ENCODE measurements at regions not wholly inside any gene's neighbourhood (a gene's known extent, or its start where the extent isn't known, plus 50 kb on each side); places are given as distances from the start of the nearest gene placed in this dataset.

DNA sequence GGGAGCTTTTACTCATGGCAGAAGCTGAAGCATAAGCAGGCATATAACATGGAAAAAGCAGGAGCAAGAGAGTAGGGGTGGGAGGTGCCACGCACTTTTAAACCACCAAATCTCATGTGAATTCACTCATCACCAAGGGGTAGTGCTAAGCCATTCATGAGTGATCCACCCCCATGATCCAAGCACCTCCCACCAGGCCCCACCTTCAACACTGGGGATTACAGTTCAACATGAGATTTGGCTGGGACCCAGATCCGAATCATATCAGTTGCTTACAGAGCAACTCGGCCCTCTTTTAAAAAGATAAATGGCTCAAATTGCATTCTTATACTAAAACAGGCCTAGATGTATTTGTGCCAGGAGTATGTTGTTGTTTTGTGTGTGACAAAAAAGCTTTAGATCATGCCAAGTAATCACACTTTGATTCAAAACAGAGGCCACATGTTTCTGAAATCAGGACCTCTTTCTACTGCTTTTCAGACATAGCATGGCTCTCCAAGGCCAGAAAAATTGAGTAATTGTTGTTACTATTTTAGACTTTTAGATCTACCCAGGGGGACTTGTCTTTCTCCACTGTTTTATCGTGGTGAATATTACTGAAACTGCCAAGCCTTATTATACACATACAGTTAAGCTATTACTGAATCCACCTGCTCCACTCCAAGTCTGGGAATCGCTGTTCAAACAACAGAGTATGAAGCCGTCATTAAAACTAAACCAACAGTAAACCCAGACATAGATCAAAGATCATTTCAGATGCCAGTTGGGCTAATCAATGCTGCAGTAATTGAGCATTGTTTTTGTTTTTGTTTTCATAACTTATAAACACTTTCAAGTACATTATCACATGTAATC lies 163.3 kb downstream of the KCNJ2 start:
- no peak overlapping the region for H3K4me3 ChIP-seq (ENCODE audit: low read depth in 1 of 2, low read length in 1 of 2)
- TF ChIP-seq, protein P1, sequence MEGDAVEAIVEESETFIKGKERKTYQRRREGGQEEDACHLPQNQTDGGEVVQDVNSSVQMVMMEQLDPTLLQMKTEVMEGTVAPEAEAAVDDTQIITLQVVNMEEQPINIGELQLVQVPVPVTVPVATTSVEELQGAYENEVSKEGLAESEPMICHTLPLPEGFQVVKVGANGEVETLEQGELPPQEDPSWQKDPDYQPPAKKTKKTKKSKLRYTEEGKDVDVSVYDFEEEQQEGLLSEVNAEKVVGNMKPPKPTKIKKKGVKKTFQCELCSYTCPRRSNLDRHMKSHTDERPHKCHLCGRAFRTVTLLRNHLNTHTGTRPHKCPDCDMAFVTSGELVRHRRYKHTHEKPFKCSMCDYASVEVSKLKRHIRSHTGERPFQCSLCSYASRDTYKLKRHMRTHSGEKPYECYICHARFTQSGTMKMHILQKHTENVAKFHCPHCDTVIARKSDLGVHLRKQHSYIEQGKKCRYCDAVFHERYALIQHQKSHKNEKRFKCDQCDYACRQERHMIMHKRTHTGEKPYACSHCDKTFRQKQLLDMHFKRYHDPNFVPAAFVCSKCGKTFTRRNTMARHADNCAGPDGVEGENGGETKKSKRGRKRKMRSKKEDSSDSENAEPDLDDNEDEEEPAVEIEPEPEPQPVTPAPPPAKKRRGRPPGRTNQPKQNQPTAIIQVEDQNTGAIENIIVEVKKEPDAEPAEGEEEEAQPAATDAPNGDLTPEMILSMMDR (IDR thresholded peaks at IDR 0.05): no peak

DNA sequence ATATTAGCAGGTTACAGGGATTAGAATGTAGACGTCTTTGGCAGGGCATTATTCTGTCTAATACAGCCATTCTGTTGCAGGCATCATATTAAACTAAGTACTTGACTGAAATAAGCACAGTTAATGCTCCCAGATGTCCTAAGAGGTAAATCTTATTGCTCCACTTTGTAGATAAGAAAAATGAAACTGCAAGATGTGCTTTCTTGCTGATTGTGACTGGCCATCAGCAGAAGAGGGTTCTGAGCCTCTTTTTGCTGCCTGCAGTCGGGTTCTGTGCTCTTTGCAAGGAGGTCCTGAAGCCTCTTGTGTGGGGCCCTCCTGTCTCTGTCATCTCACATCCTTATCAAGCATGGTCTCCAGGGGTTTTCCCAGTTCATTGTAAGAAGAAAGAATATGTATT lies 167.1 kb downstream of the KCNJ2 start:
- TF ChIP-seq, protein P1 (IDR thresholded peaks at IDR 0.05): no peak
- no peaks in the 10 kb centered on the region for H3K9me3 ChIP-seq
- H3K27me3 ChIP-seq: no peaks in the 10 kb centered on the region
- no peak overlapping the region for H3K27ac ChIP-seq
- H3K4me3 ChIP-seq (ENCODE audit: low read depth in 1 of 2, low read length in 1 of 2): no peak overlapping the region
- peaks cover 8 to 11% of the 10 kb centered on the region in 2 experiments for H3K4me1 ChIP-seq (ENCODE audit: control insufficient read depth in 1 of 2, insufficient read depth in 1 of 2, low read depth in 1 of 2, low read length in 1 of 2)
- H3K36me3 ChIP-seq: no peaks in the 10 kb centered on the region

More for the DNA sequence above, 163.3 kb downstream of the KCNJ2 start:
- no peak overlapping the region for H3K27ac ChIP-seq
- H3K27me3 ChIP-seq: no peaks in the 10 kb centered on the region
- no peaks in the 10 kb centered on the region for H3K36me3 ChIP-seq
- H3K4me1 ChIP-seq (ENCODE audit: control insufficient read depth in 1 of 2, insufficient read depth in 1 of 2, low read depth in 1 of 2, low read length in 1 of 2): peaks cover 8 to 11% of the 10 kb centered on the region in 2 experiments
- no peaks in the 10 kb centered on the region for H3K9me3 ChIP-seq

DNA sequence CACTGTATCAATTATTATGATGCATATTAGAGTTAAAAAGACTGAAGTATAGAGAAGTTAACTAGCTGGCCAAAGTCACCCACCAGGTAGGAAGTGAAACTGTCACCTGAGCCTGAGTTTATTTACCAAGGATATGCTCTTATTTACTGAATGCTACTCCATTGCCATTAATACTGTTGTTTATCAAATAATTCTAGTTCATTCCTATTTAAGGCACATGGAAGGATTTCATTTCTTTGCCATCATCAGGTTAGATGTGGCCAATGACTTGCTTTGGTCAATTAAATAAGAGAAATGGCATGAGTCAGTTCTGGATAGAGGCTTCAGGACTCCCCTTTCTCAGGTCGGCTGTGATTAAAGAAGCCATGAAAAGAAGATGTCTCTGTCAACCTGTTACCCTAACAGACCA lies 169.6 kb downstream of the KCNJ2 start:
- Histone ChIP-seq H3K36me3 (no peaks in the 10 kb centered on the region), H3K27ac (no peak overlapping the region), H3K4me1 (ENCODE audit: control insufficient read depth in 1 of 2, insufficient read depth in 1 of 2, low read depth in 1 of 2, low read length in 1 of 2) (peaks cover 1 to 7% of the 10 kb centered on the region in 2 experiments), H3K4me3 (ENCODE audit: low read depth in 1 of 2, low read length in 1 of 2) (no peak overlapping the region), H3K9me3 (no peaks in the 10 kb centered on the region), H3K27me3 (no peaks in the 10 kb centered on the region)
- TF ChIP-seq, protein P1 (IDR thresholded peaks at IDR 0.05): no peak

DNA sequence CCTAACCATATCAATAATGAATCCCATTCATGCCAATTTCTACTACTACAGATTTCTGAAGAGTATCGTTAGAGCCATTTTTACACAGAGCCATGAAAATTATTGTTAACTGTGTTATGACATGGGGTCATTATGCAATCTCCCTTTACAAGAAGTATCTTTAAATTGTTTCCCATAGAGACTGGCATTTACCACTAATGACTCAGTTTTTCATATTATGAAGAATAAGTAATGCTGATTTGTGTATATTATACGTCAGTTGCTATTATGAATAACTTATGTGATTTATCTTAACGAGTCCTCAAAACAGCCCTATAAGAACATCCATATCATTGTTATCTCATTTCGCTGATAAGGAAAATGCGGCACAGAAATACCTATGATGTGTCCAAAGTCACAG lies 173.8 kb downstream of the KCNJ2 start:
- no peaks in the 10 kb centered on the region for H3K27me3 ChIP-seq
- no peaks in the 10 kb centered on the region for H3K9me3 ChIP-seq
- H3K4me3 ChIP-seq (ENCODE audit: low read depth in 1 of 2, low read length in 1 of 2): no peak overlapping the region
- H3K4me1 ChIP-seq (ENCODE audit: control insufficient read depth in 1 of 2, insufficient read depth in 1 of 2, low read depth in 1 of 2, low read length in 1 of 2): peaks cover 0 to 10% of the 10 kb centered on the region in 2 experiments
- TF ChIP-seq, protein P1 (IDR thresholded peaks at IDR 0.05): no peak
- H3K27ac ChIP-seq: no peak overlapping the region
- H3K36me3 ChIP-seq: no peaks in the 10 kb centered on the region

DNA sequence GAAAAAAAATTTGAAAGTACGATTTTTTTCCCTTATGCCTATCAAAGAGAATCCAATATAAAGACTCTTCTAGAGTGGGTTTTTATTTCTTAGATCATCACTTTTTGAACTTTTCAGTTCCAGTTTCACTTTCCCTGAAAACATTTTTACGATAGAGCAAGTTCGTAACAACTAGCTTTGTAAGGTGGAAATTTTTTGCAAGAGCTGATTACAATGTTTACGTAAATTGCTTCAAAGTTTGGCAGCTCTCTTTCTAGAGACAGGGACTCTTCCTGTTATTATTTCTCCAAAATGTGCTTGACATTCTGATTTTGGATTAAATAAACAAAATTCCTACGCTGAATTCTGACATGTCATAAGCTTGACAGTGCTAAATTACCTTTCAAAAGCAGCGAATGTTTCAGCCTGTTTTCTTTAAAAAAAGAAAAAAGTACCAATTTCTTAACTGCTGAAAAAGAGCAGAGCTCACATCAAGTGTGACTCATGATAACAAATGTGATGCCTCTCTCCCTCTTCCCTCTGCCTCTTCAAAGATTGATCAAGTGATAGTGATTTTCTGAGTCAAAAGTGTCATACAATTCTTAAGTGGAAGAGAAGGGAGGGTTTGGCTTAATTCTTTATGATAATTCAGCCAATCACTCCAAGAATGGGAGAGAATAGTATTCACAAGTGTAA lies 175.2 kb downstream of the KCNJ2 start:
- H3K27ac ChIP-seq: peak overlapping the region; percentile 60
- peaks cover 0 to 10% of the 10 kb centered on the region in 2 experiments for H3K4me1 ChIP-seq (ENCODE audit: control insufficient read depth in 1 of 2, insufficient read depth in 1 of 2, low read depth in 1 of 2, low read length in 1 of 2)
- no peaks in the 10 kb centered on the region for H3K9me3 ChIP-seq
- TF ChIP-seq, protein P1 (IDR thresholded peaks at IDR 0.05): no peak
- H3K36me3 ChIP-seq: no peaks in the 10 kb centered on the region
- H3K4me3 ChIP-seq (ENCODE audit: low read depth in 1 of 2, low read length in 1 of 2): no peak overlapping the region
- H3K27me3 ChIP-seq: no peaks in the 10 kb centered on the region
